ENCODE measurements at regions not wholly inside any gene's neighbourhood (a gene's known extent, or its start where the extent isn't known, plus 50 kb on each side); places are given as distances from the start of the nearest gene placed in this dataset.

DNA sequence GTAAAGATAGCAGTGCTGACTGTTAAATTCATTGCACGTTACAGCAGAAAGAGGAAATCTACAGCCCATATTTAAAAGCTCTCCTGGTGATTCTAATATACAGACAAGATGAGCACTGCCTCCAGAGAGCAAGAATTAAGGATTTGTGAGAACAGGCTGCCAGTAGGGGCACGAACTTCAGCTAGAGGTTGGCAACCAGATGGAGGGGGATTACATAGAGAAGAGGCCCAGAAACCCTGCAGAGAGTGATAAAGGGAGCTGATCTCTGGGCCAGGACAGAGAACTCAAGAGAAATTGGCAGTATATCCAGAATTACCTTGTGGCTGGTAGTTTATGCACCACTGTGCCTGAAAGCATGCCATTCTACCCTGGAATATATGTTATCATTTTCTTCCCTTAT lies 144.8 kb downstream of the UFM1 start:
- Mint-ChIP-seq H3K4me3 (no peak overlapping the region), H3K36me3 (no peaks in the 10 kb centered on the region), H3K9me3 (peaks cover 4% of the 10 kb centered on the region), H3K27me3 (ENCODE audit: insufficient read depth, low read depth) (no peaks in the 10 kb centered on the region), H3K4me1 (peaks cover 8% of the 10 kb centered on the region), H3K27ac (no peak overlapping the region)
- no peaks in the 10 kb centered on the region for H3K79me2 ChIP-seq (ENCODE audit: low read depth)
- no peak overlapping the region for H3K9ac ChIP-seq
- H3F3A ChIP-seq (ENCODE audit: low read depth): no peaks in the 10 kb centered on the region
- no peak overlapping the region for H3K4me2 ChIP-seq
- no peak for TF ChIP-seq CTCF (IDR thresholded peaks at IDR 0.05)
- no peak for TF ChIP-seq EZH2phosphoT487 (IDR thresholded peaks at IDR 0.05)
- TF ChIP-seq EZH2 (IDR thresholded peaks at IDR 0.05): no peak
- peaks cover 3% of the 10 kb centered on the region for H3K9me3 ChIP-seq (ENCODE audit: low read depth)
- no peak overlapping the region for H3K27ac ChIP-seq
- H2AFZ ChIP-seq (replicated peaks): no peak overlapping the region
- H3K27me3 ChIP-seq: no peaks in the 10 kb centered on the region
- no peaks in the 10 kb centered on the region for H3K4me1 ChIP-seq
- peak; percentile 13 for DNase-seq (ENCODE audit: low spot score)
- H4K20me1 ChIP-seq (ENCODE audit: low read depth): no peaks in the 10 kb centered on the region
- H3K4me3 ChIP-seq: no peak overlapping the region
- no peaks in the 10 kb centered on the region for H3K36me3 ChIP-seq

DNA sequence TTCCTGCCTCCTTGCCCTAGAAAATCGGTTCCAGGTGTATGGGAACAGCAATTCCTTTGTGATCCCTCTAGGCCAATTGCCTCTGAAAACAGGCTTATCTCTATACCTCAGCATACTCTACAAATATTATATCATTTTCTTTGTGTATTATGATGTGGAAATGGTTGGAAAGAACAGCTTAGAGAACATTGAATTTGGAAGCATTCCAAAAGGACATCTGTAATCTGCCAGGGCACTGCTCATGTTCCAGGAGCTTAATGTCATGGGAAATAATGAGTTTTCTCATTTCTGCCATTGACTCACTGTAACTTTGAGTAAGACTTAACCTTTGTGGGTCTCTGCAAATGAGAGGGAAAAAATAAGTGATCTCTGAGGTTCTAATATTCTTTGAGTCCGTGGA lies 147.3 kb downstream of the UFM1 start:
- Histone ChIP-seq H3K4me2 (no peak overlapping the region), H3K36me3 (no peaks in the 10 kb centered on the region), H3K27ac (no peak overlapping the region), H4K20me1 (ENCODE audit: low read depth) (no peaks in the 10 kb centered on the region), H3F3A (ENCODE audit: low read depth) (no peaks in the 10 kb centered on the region), H3K79me2 (ENCODE audit: low read depth) (no peaks in the 10 kb centered on the region), H3K9me3 (ENCODE audit: low read depth) (peaks cover 3% of the 10 kb centered on the region), H3K9ac (no peak overlapping the region), H3K4me3 (no peak overlapping the region), H2AFZ (replicated peaks) (no peak overlapping the region), H3K27me3 (no peaks in the 10 kb centered on the region), H3K4me1 (no peaks in the 10 kb centered on the region)
- TF ChIP-seq EZH2phosphoT487 (IDR thresholded peaks at IDR 0.05) (no peak), CTCF (IDR thresholded peaks at IDR 0.05) (no peak), EZH2 (IDR thresholded peaks at IDR 0.05) (no peak)
- H3K27ac Mint-ChIP-seq: no peak overlapping the region
- peaks cover 8% of the 10 kb centered on the region for H3K4me1 Mint-ChIP-seq
- peaks cover 2% of the 10 kb centered on the region for H3K27me3 Mint-ChIP-seq (ENCODE audit: insufficient read depth, low read depth)
- no peak overlapping the region for H3K4me3 Mint-ChIP-seq
- H3K9me3 Mint-ChIP-seq: peaks cover 4% of the 10 kb centered on the region
- no peak for DNase-seq (ENCODE audit: low spot score)
- no peaks in the 10 kb centered on the region for H3K36me3 Mint-ChIP-seq

GRCh38 chr13:38498271-38498670 lies 148.6 kb downstream of the UFM1 start:
- H3K4me1 ChIP-seq: no peaks in the 10 kb centered on the region
- no peaks in the 10 kb centered on the region for H3F3A ChIP-seq (ENCODE audit: low read depth)
- H3K27ac ChIP-seq: no peak overlapping the region
- no peak for TF ChIP-seq CTCF (IDR thresholded peaks at IDR 0.05)
- no peak for TF ChIP-seq EZH2 (IDR thresholded peaks at IDR 0.05)
- TF ChIP-seq EZH2phosphoT487 (IDR thresholded peaks at IDR 0.05): no peak
- Mint-ChIP-seq H3K27ac (no peak overlapping the region), H3K27me3 (ENCODE audit: insufficient read depth, low read depth) (peaks cover 2% of the 10 kb centered on the region), H3K4me1 (peaks cover 8% of the 10 kb centered on the region), H3K4me3 (no peak overlapping the region), H3K36me3 (no peaks in the 10 kb centered on the region), H3K9me3 (peaks cover 4% of the 10 kb centered on the region)
- no peaks in the 10 kb centered on the region for H3K36me3 ChIP-seq
- no peaks in the 10 kb centered on the region for H3K9me3 ChIP-seq (ENCODE audit: low read depth)
- no peak for DNase-seq (ENCODE audit: low spot score)
- no peak overlapping the region for H3K4me2 ChIP-seq
- H4K20me1 ChIP-seq (ENCODE audit: low read depth): no peaks in the 10 kb centered on the region
- H2AFZ ChIP-seq (replicated peaks): no peak overlapping the region
- no peak overlapping the region for H3K9ac ChIP-seq
- H3K27me3 ChIP-seq: no peaks in the 10 kb centered on the region
- no peaks in the 10 kb centered on the region for H3K79me2 ChIP-seq (ENCODE audit: low read depth)
- H3K4me3 ChIP-seq: no peak overlapping the region

GRCh38 chr13:38514575-38514974 lies 164.9 kb downstream of the UFM1 start:
- Histone ChIP-seq H3K27ac (no peak overlapping the region), H3K4me3 (no peak overlapping the region), H3F3A (ENCODE audit: low read depth) (no peaks in the 10 kb centered on the region), H2AFZ (replicated peaks) (no peak overlapping the region), H3K36me3 (no peaks in the 10 kb centered on the region), H3K4me2 (no peak overlapping the region), H3K4me1 (no peaks in the 10 kb centered on the region), H3K9me3 (ENCODE audit: low read depth) (no peaks in the 10 kb centered on the region), H3K9ac (no peak overlapping the region), H4K20me1 (ENCODE audit: low read depth) (no peaks in the 10 kb centered on the region), H3K27me3 (no peaks in the 10 kb centered on the region), H3K79me2 (ENCODE audit: low read depth) (no peaks in the 10 kb centered on the region)
- no peaks in the 10 kb centered on the region for H3K36me3 Mint-ChIP-seq
- no peak for DNase-seq (ENCODE audit: low spot score)
- H3K27me3 Mint-ChIP-seq (ENCODE audit: insufficient read depth, low read depth): no peaks in the 10 kb centered on the region
- TF ChIP-seq CTCF (IDR thresholded peaks at IDR 0.05) (no peak), EZH2phosphoT487 (IDR thresholded peaks at IDR 0.05) (no peak), EZH2 (IDR thresholded peaks at IDR 0.05) (no peak)
- H3K9me3 Mint-ChIP-seq: peaks cover 2% of the 10 kb centered on the region
- no peak overlapping the region for H3K4me3 Mint-ChIP-seq
- H3K4me1 Mint-ChIP-seq: no peaks in the 10 kb centered on the region
- H3K27ac Mint-ChIP-seq: no peak overlapping the region
